ENCODE measurements at regions not wholly inside any gene's neighbourhood (a gene's known extent, or its start where the extent isn't known, plus 50 kb on each side); places are given as distances from the start of the nearest gene placed in this dataset.

- no peaks in the 10 kb centered on the region for H3K9me3 Mint-ChIP-seq
Observed at GRCh38 chr12:111163422-111163821, 205.5 kb downstream of the PHETA1 start.

More at GRCh38 chr12:111163422-111163821, 205.5 kb downstream of the PHETA1 start:
- no peak overlapping the region for H3K4me3 Mint-ChIP-seq
- DNase-seq (ENCODE audit: low spot score) = no peak
- H3K4me1 ChIP-seq (ENCODE audit: insufficient read depth) = peaks cover 15% of the 10 kb centered on the region
- no peak overlapping the region for H3K27ac ChIP-seq (ENCODE audit: low read depth)
- H3K27ac Mint-ChIP-seq = no peak overlapping the region
- H3K4me1 Mint-ChIP-seq = peaks cover 23% of the 10 kb centered on the region
- no peaks in the 10 kb centered on the region for H3F3A ChIP-seq (replicated peaks; ENCODE audit: low read depth)
- ATAC-seq = no peak
- TF ChIP-seq POLR2AphosphoS5 (IDR thresholded peaks at IDR 0.05; ENCODE audit: low read depth) (no peak), STAT1 (IDR thresholded peaks at IDR 0.05; ENCODE audit: unreplicated experiment) (no peak), ZNF462 (CRISPR knock-in tag; IDR thresholded peaks at IDR 0.05) (no peak), CTCF (conservative IDR thresholded peaks at IDR 0.05; ENCODE audit: low read depth in 2 of 2) (no peak), JUNB (IDR thresholded peaks at IDR 0.05; ENCODE audit: unreplicated experiment) (no peak), EZH2phosphoT487 (IDR thresholded peaks at IDR 0.05; ENCODE audit: unreplicated experiment) (no peak), EZH2 (IDR thresholded peaks at IDR 0.05; ENCODE audit: low read depth, unreplicated experiment) (no peak), ZNF331 (CRISPR knock-in tag; IDR thresholded peaks at IDR 0.05; ENCODE audit: low read depth) (no peak), ZNF114 (CRISPR knock-in tag; IDR thresholded peaks at IDR 0.05) (no peak), REST (IDR thresholded peaks at IDR 0.05; ENCODE audit: unreplicated experiment) (no peak)
- H3K4me3 ChIP-seq = no peak overlapping the region
- H3K27me3 Mint-ChIP-seq (ENCODE audit: insufficient read depth, low read depth, poor library complexity) = no peaks in the 10 kb centered on the region
- H3K36me3 ChIP-seq (ENCODE audit: insufficient read depth) = no peaks in the 10 kb centered on the region
- H3K36me3 Mint-ChIP-seq (ENCODE audit: low read depth) = no peaks in the 10 kb centered on the region
- H3K79me2 ChIP-seq (replicated peaks; ENCODE audit: insufficient read depth) = no peaks in the 10 kb centered on the region
- no peak overlapping the region for H3K4me2 ChIP-seq
- no peaks in the 10 kb centered on the region for H3K27me3 ChIP-seq (ENCODE audit: insufficient read depth)
- no peaks in the 10 kb centered on the region; the same call in 1 of the 2 replicates for H4K20me1 ChIP-seq (replicated peaks; ENCODE audit: insufficient read depth)
- no peak overlapping the region for H2AFZ ChIP-seq
- no peaks in the 10 kb centered on the region for H3K9me2 ChIP-seq (ENCODE audit: insufficient read depth)
